Esophagus squamous epithelium (tissue), 4 donors: ENCODE measurements at regions not wholly inside any gene's neighbourhood (a gene's known extent, or its start where the extent isn't known, plus 50 kb on each side); places are given as distances from the start of the nearest gene placed in this dataset.
"Not testable (repeated sequence)": the region's sequence is repeated elsewhere in the genome, so short reads cannot be mapped to it uniquely, and the experiment has no call there.

Experiments
- POLR2A ChIP-seq, 4 donors: fragments of 450-650 bp; IDR thresholded peaks; one replicate each; pipeline ENCODE4 v1.6.1; 2017; ENCODE audit warnings: antibody characterized with exemption in 4 of 4, mild to moderate bottlenecking in 4 of 4, moderate library complexity in 3 of 4
- TF ChIP-seq, protein P1 (sequence below), 6 experiments: fragments of 450-650 bp in 4 of 6; fragments of 200-600 bp in 2 of 6; sonication (generic) in 2 of 6; IDR thresholded peaks; one replicate each; pipeline ENCODE4 v1.5.1; 2016 to 2019; ENCODE audit warnings: antibody characterized with exemption in 6 of 6, mild to moderate bottlenecking in 4 of 6, moderate library complexity in 4 of 6

- TF ChIP-seq, protein P1, sequence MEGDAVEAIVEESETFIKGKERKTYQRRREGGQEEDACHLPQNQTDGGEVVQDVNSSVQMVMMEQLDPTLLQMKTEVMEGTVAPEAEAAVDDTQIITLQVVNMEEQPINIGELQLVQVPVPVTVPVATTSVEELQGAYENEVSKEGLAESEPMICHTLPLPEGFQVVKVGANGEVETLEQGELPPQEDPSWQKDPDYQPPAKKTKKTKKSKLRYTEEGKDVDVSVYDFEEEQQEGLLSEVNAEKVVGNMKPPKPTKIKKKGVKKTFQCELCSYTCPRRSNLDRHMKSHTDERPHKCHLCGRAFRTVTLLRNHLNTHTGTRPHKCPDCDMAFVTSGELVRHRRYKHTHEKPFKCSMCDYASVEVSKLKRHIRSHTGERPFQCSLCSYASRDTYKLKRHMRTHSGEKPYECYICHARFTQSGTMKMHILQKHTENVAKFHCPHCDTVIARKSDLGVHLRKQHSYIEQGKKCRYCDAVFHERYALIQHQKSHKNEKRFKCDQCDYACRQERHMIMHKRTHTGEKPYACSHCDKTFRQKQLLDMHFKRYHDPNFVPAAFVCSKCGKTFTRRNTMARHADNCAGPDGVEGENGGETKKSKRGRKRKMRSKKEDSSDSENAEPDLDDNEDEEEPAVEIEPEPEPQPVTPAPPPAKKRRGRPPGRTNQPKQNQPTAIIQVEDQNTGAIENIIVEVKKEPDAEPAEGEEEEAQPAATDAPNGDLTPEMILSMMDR (IDR thresholded peaks at IDR 0.05), result not testable (repeated sequence)
- not testable (repeated sequence) for TF ChIP-seq POLR2A (IDR thresholded peaks at IDR 0.05)
These were observed 209.9 kb upstream of the IRF2BP2 start for GRCh38 chr1:234819845-234820244.
